Stomach smooth muscle (tissue), 2 donors: ENCODE measurements at regions not wholly inside any gene's neighbourhood (a gene's known extent, or its start where the extent isn't known, plus 50 kb on each side); places are given as distances from the start of the nearest gene placed in this dataset.
"Not testable (repeated sequence)": the region's sequence is repeated elsewhere in the genome, so short reads cannot be mapped to it uniquely, and the experiment has no call there.

Source experiments
- H3K27ac ChIP-seq: one replicate; pipeline ENCODE4 v1.7.0; 2013; ENCODE audit warnings: mild to moderate bottlenecking, low read length, inconsistent platforms
- H3K27me3 ChIP-seq, 2 donors: one replicate each; pipeline ENCODE4 v1.7.0; 2013; ENCODE audit warnings: low read length in 2 of 2; ENCODE audit not compliant: insufficient read depth in 2 of 2, control insufficient read depth in 1 of 2
- H3K36me3 ChIP-seq, 2 donors: one replicate each; pipeline ENCODE4 v1.7.0; 2013; ENCODE audit warnings: low read length in 2 of 2; ENCODE audit not compliant: control insufficient read depth in 2 of 2, insufficient read depth in 2 of 2
- H3K4me1 ChIP-seq: one replicate; pipeline ENCODE4 v1.7.0; 2013; ENCODE audit warnings: low read length; ENCODE audit not compliant: control insufficient read depth, insufficient read depth
- H3K4me3 ChIP-seq, 2 donors: one replicate each; pipeline ENCODE4 v1.7.0; 2013; ENCODE audit warnings: low read length in 2 of 2
- H3K9ac ChIP-seq, 2 donors: one replicate each; pipeline ENCODE4 v1.7.0; 2013; ENCODE audit warnings: low read length in 2 of 2, mild to moderate bottlenecking in 1 of 2
- H3K9me3 ChIP-seq, 2 donors: one replicate each; pipeline ENCODE4 v1.7.0; 2013; ENCODE audit warnings: low read length in 2 of 2; ENCODE audit not compliant: control insufficient read depth in 2 of 2
- donor health status: healthy.
- donor health status: Pancreatic carcinoma.

GRCh38 chr14:38047195-38047902 lies 160.4 kb upstream of the SSTR1 start:
- Histone ChIP-seq H3K4me1 (no peaks in the 10 kb centered on the region), H3K9me3 (no peaks in the 10 kb centered on the region), H3K27me3 (no peaks in the 10 kb centered on the region), H3K4me3 (no peak overlapping the region), H3K27ac (no peak overlapping the region), H3K36me3 (no peaks in the 10 kb centered on the region), H3K9ac (no peak overlapping the region)

GRCh38 chr14:38053666-38054065 lies 154.0 kb upstream of the SSTR1 start:
- H3K27ac ChIP-seq, result no peak overlapping the region
- H3K4me1 ChIP-seq, result no peaks in the 10 kb centered on the region
- H3K27me3 ChIP-seq, result no peaks in the 10 kb centered on the region
- H3K4me3 ChIP-seq, result no peak overlapping the region
- H3K9me3 ChIP-seq, result no peaks in the 10 kb centered on the region
- no peak overlapping the region for H3K9ac ChIP-seq
- H3K36me3 ChIP-seq, result no peaks in the 10 kb centered on the region

- no peak overlapping the region for H3K27ac ChIP-seq
- no peaks in the 10 kb centered on the region for H3K36me3 ChIP-seq
- H3K4me1 ChIP-seq, result no peaks in the 10 kb centered on the region
- H3K27me3 ChIP-seq, result no peaks in the 10 kb centered on the region
- H3K9me3 ChIP-seq, result peaks cover 0 to 3% of the 10 kb centered on the region in 2 donors
- no peak overlapping the region for H3K9ac ChIP-seq
- H3K4me3 ChIP-seq, result no peak overlapping the region
Measured at GRCh38 chr14:38056270-38056669, 151.4 kb upstream of the SSTR1 start.

- H3K27ac ChIP-seq, result not testable (repeated sequence)
- peaks cover 0 to 11% of the 10 kb centered on the region in 2 donors for H3K9me3 ChIP-seq
Measured at GRCh38 chr14:38062223-38062622, 145.5 kb upstream of the SSTR1 start.

GRCh38 chr14:38063711-38064320 lies 143.9 kb upstream of the SSTR1 start:
- Histone ChIP-seq H3K27me3 (no peaks in the 10 kb centered on the region), H3K9ac (no peak overlapping the region), H3K4me3 (no peak overlapping the region), H3K36me3 (no peaks in the 10 kb centered on the region), H3K9me3 (peaks cover 0 to 11% of the 10 kb centered on the region in 2 donors), H3K4me1 (no peaks in the 10 kb centered on the region), H3K27ac (no peak overlapping the region)

More at GRCh38 chr14:38062223-38062622, 145.5 kb upstream of the SSTR1 start:
- not testable (repeated sequence) for H3K4me1 ChIP-seq, H3K27me3 ChIP-seq, H3K4me3 ChIP-seq, H3K9ac ChIP-seq, H3K36me3 ChIP-seq

GRCh38 chr14:38065106-38065762 lies 142.5 kb upstream of the SSTR1 start:
- no peak overlapping the region for H3K27ac ChIP-seq
- no peak overlapping the region for H3K9ac ChIP-seq
- no peaks in the 10 kb centered on the region for H3K27me3 ChIP-seq
- H3K9me3 ChIP-seq, result peaks cover 0 to 11% of the 10 kb centered on the region in 2 donors
- H3K4me3 ChIP-seq, result no peak overlapping the region
- H3K36me3 ChIP-seq, result no peaks in the 10 kb centered on the region
- no peaks in the 10 kb centered on the region for H3K4me1 ChIP-seq

- no peak overlapping the region for H3K27ac ChIP-seq
- no peaks in the 10 kb centered on the region for H3K9me3 ChIP-seq
- H3K9ac ChIP-seq, result no peak overlapping the region
- no peaks in the 10 kb centered on the region for H3K4me1 ChIP-seq
- no peaks in the 10 kb centered on the region for H3K36me3 ChIP-seq
- H3K27me3 ChIP-seq, result no peaks in the 10 kb centered on the region
- no peak overlapping the region for H3K4me3 ChIP-seq
Measured at GRCh38 chr14:38070061-38070588, 137.6 kb upstream of the SSTR1 start.

- Histone ChIP-seq H3K27me3 (no peaks in the 10 kb centered on the region), H3K27ac (no peak overlapping the region), H3K9me3 (no peaks in the 10 kb centered on the region), H3K4me3 (no peak overlapping the region), H3K36me3 (no peaks in the 10 kb centered on the region), H3K4me1 (no peaks in the 10 kb centered on the region), H3K9ac (no peak overlapping the region)
Measured at GRCh38 chr14:38073641-38074040, 134.1 kb upstream of the SSTR1 start.

GRCh38 chr14:38074081-38074480 lies 133.6 kb upstream of the SSTR1 start:
- Histone ChIP-seq H3K4me1 (no peaks in the 10 kb centered on the region), H3K9ac (no peak overlapping the region), H3K36me3 (no peaks in the 10 kb centered on the region), H3K4me3 (no peak overlapping the region), H3K27me3 (no peaks in the 10 kb centered on the region), H3K9me3 (no peaks in the 10 kb centered on the region), H3K27ac (no peak overlapping the region)

GRCh38 chr14:38074754-38075153 lies 132.9 kb upstream of the SSTR1 start:
- no peaks in the 10 kb centered on the region for H3K4me1 ChIP-seq
- H3K36me3 ChIP-seq, result no peaks in the 10 kb centered on the region
- no peak overlapping the region for H3K27ac ChIP-seq
- no peaks in the 10 kb centered on the region for H3K27me3 ChIP-seq
- H3K4me3 ChIP-seq, result no peak overlapping the region
- no peak overlapping the region for H3K9ac ChIP-seq
- H3K9me3 ChIP-seq, result no peaks in the 10 kb centered on the region
